MCF 10A (cell line): ENCODE measurements at regions not wholly inside any gene's neighbourhood (a gene's known extent, or its start where the extent isn't known, plus 50 kb on each side); places are given as distances from the start of the nearest gene placed in this dataset.
"Not testable (repeated sequence)": the region's sequence is repeated elsewhere in the genome, so short reads cannot be mapped to it uniquely, and the experiment has no call there.

ENCODE experiments used
- BruUV-seq: library from RNA; stranded (reverse); fragments of 400-500 nt; replicated peaks from 2 replicates; lab custom pipeline; 2021; lab: Mats Ljungman, UMichigan
- CTCF ChIA-PET: fragments of 300-600 bp; sonication (Branson Sonifier 250); formaldehyde crosslinking; extraction: SDS; loops from one replicate; lab custom pipeline; 2021; ENCODE audit warnings: antibody characterized with exemption, inconsistent platforms; lab: Yijun Ruan, JAX
- POLR2A ChIA-PET: fragments of 300-600, 350-650 bp; sonication (Branson Sonifier 250); formaldehyde crosslinking; extraction: SDS; loops from one replicate; lab custom pipeline; 2020; ENCODE audit warnings: antibody characterized with exemption, inconsistent platforms; lab: Yijun Ruan, JAX
- DNase-seq: peaks from one replicate; pipeline ENCODE4 v3.0.0-alpha.2; 2018; ENCODE audit not compliant: unreplicated experiment
- H3K27ac Mint-ChIP-seq: one replicate; pipeline ENCODE4 v1.8.0; 2022; ENCODE audit warnings: mild to moderate bottlenecking, low read depth, mixed read lengths; ENCODE audit not compliant: unreplicated experiment
- H3K27me3 Mint-ChIP-seq: one replicate; pipeline ENCODE4 v1.8.0; 2022; ENCODE audit warnings: mixed read lengths; ENCODE audit not compliant: insufficient read depth, unreplicated experiment
- H3K36me3 Mint-ChIP-seq: one replicate; pipeline ENCODE4 v1.8.0; 2022; ENCODE audit warnings: mild to moderate bottlenecking, moderate library complexity, mixed read lengths; ENCODE audit not compliant: insufficient read depth, unreplicated experiment
- H3K4me1 Mint-ChIP-seq: one replicate; pipeline ENCODE4 v1.8.0; 2022; ENCODE audit warnings: mixed read lengths; ENCODE audit not compliant: insufficient read depth, unreplicated experiment
- H3K4me3 Mint-ChIP-seq: one replicate; pipeline ENCODE4 v1.8.0; 2022; ENCODE audit warnings: mild to moderate bottlenecking, moderate library complexity, mixed read lengths; ENCODE audit not compliant: unreplicated experiment
- H3K9me3 Mint-ChIP-seq: one replicate; pipeline ENCODE4 v1.8.0; 2022; ENCODE audit warnings: mixed read lengths; ENCODE audit not compliant: unreplicated experiment
- CTCF ChIP-seq: fragments of 200-600 bp; IDR thresholded peaks from one replicate; pipeline ENCODE4 v1.8.0; 2022; ENCODE audit warnings: antibody characterized with exemption, mild to moderate bottlenecking; ENCODE audit not compliant: unreplicated experiment
- intact Hi-C: fragments of 100-400 bp; cut with micrococcal nuclease; formaldehyde crosslinking; loops from 2 replicates; pipeline ENCODE4 v1.14.1; 2022

GRCh38 chr16:21336231-21336630 is 58.1 kb upstream of the CRYM start:
- H3K36me3 Mint-ChIP-seq, result peaks cover 21% of the 10 kb centered on the region
- POLR2A ChIA-PET, result no interaction called here

GRCh38 chr16:21334188-21335146 is 56.4 kb upstream of the CRYM start:
- Mint-ChIP-seq H3K9me3 (peaks cover 18% of the 10 kb centered on the region), H3K36me3 (peaks cover 11% of the 10 kb centered on the region)
- DNase-seq, H3K27ac Mint-ChIP-seq, POLR2A ChIA-PET, H3K4me1 Mint-ChIP-seq, CTCF ChIA-PET, H3K27me3 Mint-ChIP-seq, BruUV-seq, H3K4me3 Mint-ChIP-seq, intact Hi-C loops: not testable (repeated sequence)

More at GRCh38 chr16:21336231-21336630, 58.1 kb upstream of the CRYM start:
- no TSS peak for BruUV-seq
- Mint-ChIP-seq H3K27me3 (no peaks in the 10 kb centered on the region), H3K9me3 (peaks cover 18% of the 10 kb centered on the region), H3K4me3 (no peak overlapping the region), H3K27ac (no peak overlapping the region), H3K4me1 (no peaks in the 10 kb centered on the region)
- CTCF ChIA-PET, result no interaction called here
- TF ChIP-seq CTCF, result no peak
- no peak for DNase-seq
- intact Hi-C loops, result no loop called here

- DNase-seq, H3K4me3 Mint-ChIP-seq, H3K4me1 Mint-ChIP-seq, BruUV-seq, H3K27ac Mint-ChIP-seq, intact Hi-C loops, H3K27me3 Mint-ChIP-seq, CTCF ChIA-PET, POLR2A ChIA-PET: not testable (repeated sequence)
- peaks cover 23% of the 10 kb centered on the region for H3K9me3 Mint-ChIP-seq
- H3K36me3 Mint-ChIP-seq, result peaks cover 11% of the 10 kb centered on the region
Measured at GRCh38 chr16:21333683-21334082, 55.6 kb upstream of the CRYM start.
